ENCODE measurements at regions not wholly inside any gene's neighbourhood (a gene's known extent, or its start where the extent isn't known, plus 50 kb on each side); places are given as distances from the start of the nearest gene placed in this dataset.

DNA sequence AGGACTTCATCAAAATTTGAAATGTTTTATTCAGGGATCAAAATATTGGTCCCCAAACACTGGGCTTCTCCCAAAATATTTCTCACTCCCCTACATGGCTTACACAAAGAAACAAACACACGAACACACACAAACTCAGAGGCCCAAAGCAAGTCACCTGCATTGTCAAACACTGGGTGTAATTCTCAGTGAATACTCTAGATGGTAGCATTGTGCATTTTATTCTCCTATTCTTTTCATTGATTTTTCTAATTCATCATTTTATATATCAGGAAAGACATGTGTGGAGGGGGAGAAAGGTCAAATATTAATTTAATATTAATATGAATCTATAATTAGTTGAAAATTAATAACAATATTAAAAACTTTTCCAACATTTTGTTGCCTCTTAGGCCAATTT is 72.3 kb upstream of the TNMD start:
- POLR2A ChIA-PET = no interaction called here
- intact Hi-C loops (cut with micrococcal nuclease) = loop anchor here (10.0 kb wide), 1 partner anchor 252 kb away; no protein-coding TSS in a partner anchor

DNA sequence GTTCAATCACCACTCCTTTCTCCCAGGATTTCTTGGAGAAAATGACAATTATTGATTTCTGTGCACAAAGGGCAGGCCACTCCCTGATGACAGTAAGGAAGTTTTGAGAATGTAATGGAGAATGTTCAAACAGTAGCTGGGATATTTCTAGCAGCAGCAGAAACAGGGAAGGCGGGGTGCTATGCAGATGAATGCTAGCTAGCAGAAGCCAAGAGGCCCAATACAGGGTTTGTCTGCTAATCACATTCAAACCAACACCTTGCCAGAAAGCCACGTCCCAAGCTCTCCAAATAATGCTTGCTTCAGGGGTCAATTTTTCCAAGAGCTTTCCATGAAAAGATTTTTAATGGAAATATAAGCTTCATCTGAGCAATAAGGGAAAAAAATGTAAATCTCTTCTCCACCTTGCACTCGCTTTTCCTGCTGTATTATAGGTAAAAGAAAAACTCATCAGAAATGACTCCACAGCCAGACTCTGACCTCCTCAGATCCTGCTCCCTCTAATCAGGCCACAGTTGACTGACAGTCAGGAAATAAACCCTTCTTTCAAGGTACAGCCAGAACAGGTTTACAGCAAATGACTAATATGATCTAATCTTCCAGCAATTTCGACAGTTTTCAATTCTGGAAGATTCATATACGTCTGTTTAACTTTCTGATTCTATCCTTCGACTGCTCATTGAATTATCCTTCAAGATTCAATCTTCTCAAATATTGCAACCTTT is 84.7 kb upstream of the PCDH19 start:
- POLR2A ChIA-PET = no interaction called here
- intact Hi-C loops (cut with micrococcal nuclease) = no loop called here
- no peaks in the 10 kb centered on the region for H3K9me3 Mint-ChIP-seq
- TF ChIP-seq, protein P1, sequence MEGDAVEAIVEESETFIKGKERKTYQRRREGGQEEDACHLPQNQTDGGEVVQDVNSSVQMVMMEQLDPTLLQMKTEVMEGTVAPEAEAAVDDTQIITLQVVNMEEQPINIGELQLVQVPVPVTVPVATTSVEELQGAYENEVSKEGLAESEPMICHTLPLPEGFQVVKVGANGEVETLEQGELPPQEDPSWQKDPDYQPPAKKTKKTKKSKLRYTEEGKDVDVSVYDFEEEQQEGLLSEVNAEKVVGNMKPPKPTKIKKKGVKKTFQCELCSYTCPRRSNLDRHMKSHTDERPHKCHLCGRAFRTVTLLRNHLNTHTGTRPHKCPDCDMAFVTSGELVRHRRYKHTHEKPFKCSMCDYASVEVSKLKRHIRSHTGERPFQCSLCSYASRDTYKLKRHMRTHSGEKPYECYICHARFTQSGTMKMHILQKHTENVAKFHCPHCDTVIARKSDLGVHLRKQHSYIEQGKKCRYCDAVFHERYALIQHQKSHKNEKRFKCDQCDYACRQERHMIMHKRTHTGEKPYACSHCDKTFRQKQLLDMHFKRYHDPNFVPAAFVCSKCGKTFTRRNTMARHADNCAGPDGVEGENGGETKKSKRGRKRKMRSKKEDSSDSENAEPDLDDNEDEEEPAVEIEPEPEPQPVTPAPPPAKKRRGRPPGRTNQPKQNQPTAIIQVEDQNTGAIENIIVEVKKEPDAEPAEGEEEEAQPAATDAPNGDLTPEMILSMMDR (IDR thresholded peaks at IDR 0.05) = no peak
- H3K27ac Mint-ChIP-seq = no peak overlapping the region
- ATAC-seq (no peak), DNase-seq (no peak)
- peaks cover 2% of the 10 kb centered on the region for H3K27me3 Mint-ChIP-seq
- no peak overlapping the region for H3K4me3 Mint-ChIP-seq
- H3K4me1 Mint-ChIP-seq (ENCODE audit: low read depth) = no peaks in the 10 kb centered on the region
- CTCF ChIA-PET = no interaction called here
- H3K36me3 Mint-ChIP-seq (ENCODE audit: low read depth) = no peaks in the 10 kb centered on the region

More for the DNA sequence above, 72.3 kb upstream of the TNMD start:
- Mint-ChIP-seq H3K9me3 (no peaks in the 10 kb centered on the region), H3K27ac (no peak overlapping the region), H3K27me3 (peaks cover 3% of the 10 kb centered on the region), H3K4me3 (no peak overlapping the region), H3K36me3 (ENCODE audit: low read depth) (no peaks in the 10 kb centered on the region), H3K4me1 (ENCODE audit: low read depth) (no peaks in the 10 kb centered on the region)
- TF ChIP-seq, protein P1 (IDR thresholded peaks at IDR 0.05) = peak; percentile 67
- CTCF ChIA-PET = interaction anchor here (0.6 to 2.1 kb wide), 15 partner anchors 11 to 256 kb away, joined by 3 to 13 read pairs (median 3); partner anchors contain the start of gene TSPAN6
- no peak for ATAC-seq
- DNase-seq = no peak

DNA sequence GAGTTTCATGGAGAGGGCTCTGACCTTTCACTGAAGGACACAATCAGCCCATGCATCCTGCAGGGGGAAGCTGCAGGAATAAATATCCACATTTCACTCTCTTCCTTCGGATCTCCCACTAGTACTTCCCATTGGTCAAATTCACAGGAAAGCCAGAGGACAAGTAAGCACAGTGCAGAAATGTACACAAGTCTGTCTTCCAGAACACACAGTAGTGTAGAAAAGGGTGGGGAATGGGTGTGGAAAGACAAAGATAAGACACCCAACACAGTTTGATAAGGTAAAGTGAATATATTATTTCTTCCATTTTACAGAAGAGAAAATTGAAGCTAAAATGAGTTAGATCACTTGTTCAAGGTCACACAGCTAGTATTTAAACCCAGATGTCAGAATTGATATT is 81.1 kb upstream of the PCDH19 start:
- TF ChIP-seq, protein P1 (IDR thresholded peaks at IDR 0.05) = no peak
- Mint-ChIP-seq H3K9me3 (no peaks in the 10 kb centered on the region), H3K36me3 (ENCODE audit: low read depth) (no peaks in the 10 kb centered on the region), H3K27me3 (peaks cover 2% of the 10 kb centered on the region), H3K4me3 (no peak overlapping the region), H3K27ac (no peak overlapping the region), H3K4me1 (ENCODE audit: low read depth) (no peaks in the 10 kb centered on the region)
- ATAC-seq (no peak), DNase-seq (no peak)
- CTCF ChIA-PET = no interaction called here
- intact Hi-C loops (cut with micrococcal nuclease) = no loop called here
- POLR2A ChIA-PET = no interaction called here

DNA sequence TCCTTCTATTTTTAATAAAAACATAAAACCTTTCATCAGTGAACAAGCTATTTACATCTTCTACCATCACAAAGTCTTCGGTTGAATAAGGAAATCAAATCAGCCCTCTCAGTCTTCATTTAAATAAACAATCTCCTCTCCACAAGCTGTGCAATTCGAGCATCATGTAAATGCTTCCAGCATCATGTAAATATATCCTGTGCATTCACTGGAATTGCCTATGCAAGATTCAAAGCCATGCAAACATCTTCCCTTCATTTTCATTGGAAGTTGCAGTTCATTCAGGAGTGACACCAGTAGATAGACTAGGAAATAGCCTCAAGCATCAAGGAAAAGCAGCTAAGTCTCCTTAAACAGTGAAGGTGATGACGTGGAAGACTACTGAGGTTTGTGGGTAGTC is 77.7 kb upstream of the PCDH19 start:
- no peak overlapping the region for H3K4me3 Mint-ChIP-seq

DNA sequence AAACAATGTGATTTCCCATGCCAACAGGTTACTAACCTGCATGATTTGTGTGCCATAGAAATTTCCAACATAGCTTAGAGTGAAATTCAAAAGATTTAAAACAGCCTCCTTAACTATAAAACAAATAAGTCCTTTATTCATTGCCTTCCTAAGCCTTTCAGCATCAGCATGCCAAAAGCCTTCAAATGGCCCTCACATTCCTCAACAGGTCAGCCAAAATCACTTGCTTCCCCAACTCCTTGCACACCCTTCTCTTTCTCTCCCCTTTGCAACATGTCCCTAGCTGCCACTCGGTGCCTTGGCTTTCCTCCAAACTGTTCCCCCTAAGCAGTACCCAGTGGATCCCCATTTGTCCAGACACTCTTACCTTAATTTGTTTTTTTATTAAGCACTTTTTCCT is 74.9 kb upstream of the PCDH19 start:
- no peak overlapping the region for H3K4me3 Mint-ChIP-seq
- intact Hi-C loops (cut with micrococcal nuclease) = no loop called here

More for the DNA sequence above, 77.7 kb upstream of the PCDH19 start:
- ChIA-PET POLR2A (no interaction called here), CTCF (no interaction called here)
- Mint-ChIP-seq H3K27ac (no peak overlapping the region), H3K27me3 (peaks cover 2% of the 10 kb centered on the region), H3K9me3 (no peaks in the 10 kb centered on the region), H3K36me3 (ENCODE audit: low read depth) (no peaks in the 10 kb centered on the region), H3K4me1 (ENCODE audit: low read depth) (no peaks in the 10 kb centered on the region)
- ATAC-seq (no peak), DNase-seq (no peak)
- TF ChIP-seq, protein P1 (IDR thresholded peaks at IDR 0.05) = no peak
- intact Hi-C loops (cut with micrococcal nuclease) = no loop called here

More for the DNA sequence above, 74.9 kb upstream of the PCDH19 start:
- DNase-seq (no peak), ATAC-seq (no peak)
- no peaks in the 10 kb centered on the region for H3K27me3 Mint-ChIP-seq
- no peaks in the 10 kb centered on the region for H3K36me3 Mint-ChIP-seq (ENCODE audit: low read depth)
- H3K9me3 Mint-ChIP-seq = no peaks in the 10 kb centered on the region
- TF ChIP-seq, protein P1 (IDR thresholded peaks at IDR 0.05) = no peak
- ChIA-PET CTCF (interaction anchor here (1.5 to 1.7 kb wide), 2 partner anchors 37 to 284 kb away, joined by 4 to 5 read pairs; no protein-coding TSS in a partner anchor), POLR2A (no interaction called here)
- H3K27ac Mint-ChIP-seq = no peak overlapping the region
- no peaks in the 10 kb centered on the region for H3K4me1 Mint-ChIP-seq (ENCODE audit: low read depth)

Measured in activated CD8-positive, alpha-beta T cell treated with anti-CD3 and anti-CD28 coated beads for 36 hours (primary cell).